HuH-7 (cell line): ENCODE measurements at regions not wholly inside any gene's neighbourhood (a gene's known extent, or its start where the extent isn't known, plus 50 kb on each side); places are given as distances from the start of the nearest gene placed in this dataset.
"Not testable (repeated sequence)": the region's sequence is repeated elsewhere in the genome, so short reads cannot be mapped to it uniquely, and the experiment has no call there.

ENCODE experiments used
- DNase-seq: peaks from one replicate; pipeline ENCODE4 v3.0.0; 2011; ENCODE audit warnings: low spot score

DNA sequence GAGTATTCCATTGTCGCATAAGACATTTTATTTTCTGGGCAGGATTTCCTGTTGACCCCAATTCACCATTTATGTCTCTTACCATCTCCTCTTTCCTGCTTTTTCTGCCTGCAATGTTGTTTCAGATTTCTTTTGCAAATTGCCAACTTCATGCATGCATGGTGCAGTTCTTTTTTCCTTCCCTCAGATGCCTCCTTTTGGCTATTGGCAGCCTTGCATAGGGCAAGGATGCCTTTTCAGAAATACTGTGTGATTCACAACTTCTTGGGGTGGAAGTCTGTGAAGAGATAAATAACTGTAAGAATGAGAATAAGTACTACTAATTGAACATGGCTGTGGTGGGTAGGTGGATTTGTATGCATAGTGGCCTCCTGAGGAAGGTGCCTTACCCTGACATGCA, 116.7 kb downstream of the SOX4 start:
- no peak for DNase-seq

DNA sequence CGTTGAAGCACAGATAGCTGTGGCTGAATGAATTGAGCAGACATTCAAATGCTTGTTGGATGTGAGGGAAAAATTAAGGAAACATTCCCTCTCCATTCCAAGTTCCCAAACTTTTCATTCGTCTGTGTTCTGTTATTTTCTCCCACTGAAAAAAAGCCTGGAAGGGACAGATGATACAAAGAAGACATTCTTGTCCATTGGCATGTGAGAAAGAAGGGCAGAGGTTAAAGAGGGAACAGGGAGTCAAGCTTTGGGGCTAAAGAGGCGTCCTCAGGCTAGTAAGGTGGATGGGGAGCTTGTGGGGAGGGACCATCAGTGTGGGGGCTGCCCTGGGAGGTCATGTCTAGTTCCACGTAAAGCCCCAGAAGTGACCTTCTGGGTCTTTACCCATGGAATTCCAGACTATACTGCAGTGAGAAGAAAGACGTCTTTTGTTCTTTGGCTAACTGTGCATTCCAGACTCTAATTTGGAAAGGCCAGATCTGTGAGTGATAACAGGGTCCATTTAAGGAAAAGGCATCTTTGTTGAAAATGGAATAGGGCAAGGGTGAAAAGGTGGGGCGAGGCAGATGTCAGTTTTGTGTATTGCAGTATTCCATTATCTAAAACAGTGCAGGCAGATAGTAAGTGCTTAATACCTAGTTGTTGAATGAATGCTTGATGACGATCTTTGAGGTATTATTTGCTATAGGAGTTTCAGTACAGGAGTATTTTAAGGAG, 117.5 kb downstream of the SOX4 start:
- peak; percentile 40 for DNase-seq

DNA sequence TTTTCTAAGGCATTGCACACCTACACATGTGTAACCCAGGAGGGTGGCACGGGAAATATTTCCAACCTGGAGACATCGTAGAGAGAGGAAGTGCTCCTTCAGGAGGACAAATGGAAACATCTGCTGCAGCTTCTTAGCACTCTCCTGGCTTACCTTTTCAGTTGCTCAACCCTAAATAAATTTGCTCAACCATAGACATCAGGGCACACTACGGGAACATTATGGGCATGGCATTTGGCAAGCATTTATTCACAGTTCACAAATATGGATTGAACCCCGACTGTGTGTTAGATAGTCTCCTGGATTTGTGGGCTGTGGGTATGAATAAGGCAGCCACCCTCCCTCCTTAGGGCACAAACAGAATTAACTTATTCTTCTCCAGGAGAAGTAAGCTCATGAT, 118.7 kb downstream of the SOX4 start:
- DNase-seq, result no peak

DNA sequence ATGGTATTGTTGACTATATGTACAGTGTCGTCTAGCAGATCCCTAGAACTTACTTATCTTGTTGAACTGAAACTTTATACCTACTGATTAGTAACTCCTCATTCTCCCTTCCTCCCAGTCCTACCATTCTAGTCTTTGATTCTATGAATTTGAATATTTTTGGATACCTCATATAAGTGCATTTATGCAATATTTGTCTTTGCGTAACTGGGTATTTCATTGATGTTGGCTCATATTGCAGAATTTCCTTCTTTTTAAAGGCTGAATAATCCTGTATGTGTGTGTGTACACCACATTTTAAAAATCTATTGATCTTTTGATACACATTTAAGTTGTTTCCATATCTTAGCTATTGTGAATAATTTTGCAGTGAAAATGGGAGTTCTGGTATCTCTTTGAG, 119.9 kb downstream of the SOX4 start:
- no peak for DNase-seq

DNA sequence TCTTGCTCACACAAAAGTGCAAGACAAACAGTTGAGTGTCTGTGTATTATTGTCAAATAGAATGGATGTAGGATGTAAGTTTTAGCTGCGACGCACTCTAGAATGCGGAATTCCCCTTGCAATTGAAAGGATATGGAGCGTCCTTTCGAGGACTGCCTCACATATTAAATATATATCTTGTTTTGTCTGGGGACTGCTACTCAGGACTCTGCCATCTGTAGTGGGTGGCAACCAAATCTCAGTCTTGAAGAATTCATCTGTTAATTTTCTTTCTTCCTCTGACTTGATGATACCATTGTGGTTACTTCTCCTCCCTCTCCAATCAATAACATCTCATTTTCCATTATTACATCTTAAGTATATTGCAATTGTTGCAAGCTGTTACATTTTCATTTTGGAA, 121.6 kb downstream of the SOX4 start:
- DNase-seq, result no peak

DNA sequence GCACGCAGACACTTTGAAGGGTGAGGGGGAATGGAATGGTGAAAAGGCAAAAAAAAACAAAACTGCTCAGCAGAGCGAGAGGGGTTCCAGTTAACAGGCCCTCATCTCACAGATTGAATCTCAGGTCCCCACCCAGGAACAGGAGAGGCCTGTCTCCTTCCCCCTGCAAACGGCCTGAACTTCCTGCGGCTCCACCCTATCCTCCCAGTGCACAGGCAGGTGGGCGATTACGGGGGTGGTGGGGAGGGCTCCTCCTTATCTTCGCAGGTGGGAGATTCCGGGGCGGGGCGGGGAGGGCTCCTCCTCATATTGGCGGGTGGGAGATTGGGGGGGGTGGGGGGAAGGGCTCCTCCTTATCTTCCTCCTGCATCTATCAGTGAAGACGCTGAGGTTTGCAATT, 129.0 kb downstream of the SOX4 start:
- DNase-seq, result no peak

DNA sequence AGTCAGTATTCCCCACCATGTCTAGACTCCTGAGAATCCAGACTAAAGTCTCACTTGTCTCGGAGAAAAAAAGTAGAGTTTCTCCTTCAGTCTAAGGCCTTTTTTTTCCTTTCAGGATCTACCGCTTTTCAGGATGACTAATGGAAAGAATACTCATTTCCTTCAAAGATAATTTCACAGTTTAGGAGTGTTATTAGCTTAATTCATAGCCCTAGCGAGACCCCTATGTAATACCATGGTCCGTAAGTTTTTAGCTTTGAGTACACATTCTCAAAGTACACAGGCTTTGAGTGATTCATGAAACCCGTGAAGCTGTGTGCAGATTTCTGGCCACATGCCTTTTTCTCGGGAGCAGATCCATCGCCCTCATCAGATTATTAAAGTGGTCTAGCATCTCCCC, 133.1 kb downstream of the SOX4 start:
- no peak for DNase-seq

DNA sequence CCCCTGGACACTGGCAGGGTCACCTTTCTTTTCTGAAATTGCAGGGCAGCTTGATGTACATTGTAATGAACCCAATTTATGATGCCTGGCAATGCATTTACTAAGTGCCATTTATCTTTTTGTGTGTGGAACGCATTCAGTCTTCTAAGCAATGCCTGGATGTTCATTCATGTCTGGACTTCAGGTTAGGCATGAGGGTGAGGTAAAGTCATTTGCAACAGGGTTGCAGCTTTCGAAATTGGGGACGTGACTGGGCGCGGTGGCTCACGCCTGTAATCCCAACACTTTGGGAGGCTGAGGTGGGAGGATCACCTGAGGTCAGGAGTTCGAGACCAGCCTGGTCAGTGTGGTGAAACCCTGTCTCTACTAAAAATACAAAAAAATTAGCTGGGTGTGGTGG, 134.6 kb downstream of the SOX4 start:
- DNase-seq, result no peak

DNA sequence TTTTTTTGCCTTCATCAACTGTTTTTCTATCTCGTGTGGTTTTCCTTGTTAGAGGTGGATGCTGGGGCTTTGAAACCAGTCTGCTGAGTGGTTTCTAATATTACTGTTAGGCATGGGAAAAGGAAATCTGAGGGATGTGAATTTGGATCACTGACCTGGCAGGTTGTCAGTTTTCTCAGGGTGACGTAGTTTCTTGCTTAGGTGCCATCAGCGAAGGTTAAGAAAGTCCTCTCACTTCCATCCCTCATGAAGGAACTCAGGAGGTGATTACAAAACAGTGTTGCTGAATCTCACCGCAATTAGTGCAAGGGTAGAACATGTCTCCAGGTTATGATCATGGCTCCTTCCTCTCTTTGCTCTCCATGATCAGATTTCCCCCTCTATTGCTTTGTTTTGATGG, 135.9 kb downstream of the SOX4 start:
- no peak for DNase-seq

DNA sequence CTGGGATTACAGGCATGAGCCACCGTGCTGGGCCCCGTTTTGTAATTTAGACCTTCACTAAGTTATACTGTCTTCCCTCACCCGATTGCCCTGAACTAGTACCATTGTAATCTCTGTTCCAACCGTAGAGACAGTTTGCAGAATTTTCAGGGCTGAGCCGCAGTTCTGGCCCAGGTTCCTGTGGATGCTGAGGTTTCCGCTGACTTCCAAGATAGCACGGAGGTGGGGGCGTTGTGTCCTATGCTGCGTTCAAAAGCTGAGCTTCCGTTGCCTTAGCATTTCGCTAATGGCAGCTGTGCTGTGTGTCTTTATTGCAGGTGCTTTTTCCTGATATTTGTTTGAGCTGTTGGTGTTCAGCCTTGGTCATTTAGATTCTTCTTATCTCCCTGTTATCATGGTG, 137.0 kb downstream of the SOX4 start:
- no peak for DNase-seq

DNA sequence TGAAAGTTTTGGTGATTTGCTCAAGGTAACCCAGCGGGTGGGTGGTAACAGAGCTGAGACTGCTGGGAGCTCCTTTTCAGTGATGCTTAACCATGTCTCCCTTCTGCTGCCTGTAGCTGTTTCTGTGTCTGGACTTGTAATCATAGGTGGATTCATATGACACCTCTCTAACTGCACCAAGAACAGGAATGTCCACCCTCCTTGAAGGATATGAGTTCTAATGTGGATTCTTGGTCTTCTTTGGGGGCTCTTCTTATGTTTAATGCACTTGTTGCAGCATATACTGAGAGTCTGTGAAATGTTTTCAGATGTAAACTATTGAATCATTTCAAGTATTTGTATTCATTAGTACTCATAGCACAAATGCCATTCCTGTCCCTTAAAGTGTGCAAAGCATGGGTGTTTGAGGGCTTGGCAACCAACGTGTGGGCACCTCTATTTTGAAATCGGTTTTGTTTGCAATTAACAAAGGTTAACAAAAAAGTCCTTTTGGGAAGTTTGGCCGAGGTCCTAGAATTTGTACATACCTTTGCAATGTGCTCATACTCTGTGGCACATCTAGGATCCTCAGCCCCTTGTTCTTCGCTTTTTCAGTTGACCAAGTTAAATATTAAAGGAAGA, 138.0 kb downstream of the SOX4 start:
- no peak for DNase-seq

DNA sequence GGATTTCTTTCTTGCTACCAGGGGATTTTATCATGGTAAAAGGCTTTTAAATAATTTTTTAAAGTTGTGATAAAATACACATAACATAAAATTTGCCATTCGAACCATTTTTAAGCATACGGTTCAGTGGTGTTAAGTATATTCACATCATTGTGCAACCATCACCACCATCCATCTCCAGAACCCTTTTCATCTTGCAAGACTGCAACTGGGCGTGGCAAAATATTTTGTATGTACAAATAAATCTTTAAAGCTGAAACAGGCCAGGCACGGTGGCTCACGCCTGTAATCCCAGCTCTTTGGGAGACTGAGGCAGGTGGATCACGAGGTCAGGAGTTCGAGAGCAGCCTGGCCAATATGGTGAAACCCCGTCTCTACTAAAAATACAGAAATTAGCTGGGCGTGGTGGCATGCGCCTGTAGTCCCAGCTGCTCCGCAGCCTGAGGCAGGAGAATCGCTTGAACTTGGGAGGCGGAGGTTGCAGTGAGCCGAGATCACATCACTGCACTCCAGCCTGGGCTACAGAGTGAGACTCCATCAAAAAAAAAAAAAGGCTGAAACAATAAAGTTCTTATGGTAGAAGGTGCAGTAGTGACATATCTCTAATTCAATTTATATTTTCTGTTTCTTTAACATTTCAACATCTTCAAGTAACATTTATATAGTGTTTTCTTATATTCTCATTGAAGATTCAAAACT, 138.6 kb downstream of the SOX4 start:
- not testable (repeated sequence) for DNase-seq

DNA sequence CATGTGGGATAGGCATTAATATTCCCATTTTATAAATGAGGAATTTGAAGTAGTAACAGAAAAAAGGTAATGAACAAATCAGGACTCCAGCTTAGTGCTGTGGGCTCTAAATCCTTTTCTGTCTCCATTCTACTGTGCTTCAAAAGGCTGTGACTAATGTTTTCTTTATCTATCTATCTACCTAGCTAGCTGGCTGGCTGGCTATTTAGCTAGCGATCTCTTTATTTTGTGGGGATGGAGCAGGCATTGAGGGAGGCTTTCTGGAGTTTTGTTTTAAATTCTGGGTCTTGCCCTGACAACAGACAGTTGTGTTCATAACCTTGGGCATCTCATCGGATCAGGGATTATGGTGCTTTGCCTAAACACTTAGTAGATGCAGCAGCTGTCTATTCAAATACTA, 139.2 kb downstream of the SOX4 start:
- no peak for DNase-seq

DNA sequence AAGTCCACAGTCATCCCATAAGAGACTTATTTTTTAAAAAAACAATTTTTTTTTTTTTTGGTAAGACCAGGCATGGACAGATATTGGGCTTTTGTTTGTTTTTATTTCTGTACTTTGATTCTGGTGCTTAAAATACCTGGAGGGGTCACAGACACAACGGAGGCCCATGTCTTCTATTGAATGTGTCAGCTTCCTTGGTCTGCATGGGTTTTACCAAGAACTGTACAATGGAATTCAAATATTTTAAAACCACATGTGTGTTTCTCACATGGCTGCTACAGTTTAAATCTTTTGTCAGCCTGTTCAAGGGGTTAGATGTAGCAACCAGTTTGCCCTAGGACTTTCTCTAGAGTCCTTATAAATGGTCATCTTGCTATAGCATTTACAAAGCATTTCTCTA, 139.8 kb downstream of the SOX4 start:
- no peak for DNase-seq

DNA sequence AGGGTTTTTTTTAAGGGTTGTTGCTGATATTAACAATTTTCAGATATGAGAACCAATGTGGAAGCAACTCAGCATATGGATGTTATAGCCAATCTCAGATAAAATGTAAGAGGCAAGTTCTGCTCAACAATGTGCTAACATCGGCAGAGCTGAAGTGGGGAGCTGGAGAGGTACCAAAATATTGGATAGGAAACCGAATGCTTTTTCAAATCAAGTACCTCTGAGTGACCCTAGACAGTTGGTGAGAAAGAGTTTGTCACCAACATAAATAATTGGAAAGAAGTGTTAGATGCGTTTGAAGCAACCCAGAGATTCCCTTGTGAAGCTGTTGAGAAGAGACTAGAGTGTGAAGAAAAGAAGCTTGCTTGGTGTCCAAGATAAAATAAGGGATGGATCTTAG, 140.7 kb downstream of the SOX4 start:
- DNase-seq, result no peak

DNA sequence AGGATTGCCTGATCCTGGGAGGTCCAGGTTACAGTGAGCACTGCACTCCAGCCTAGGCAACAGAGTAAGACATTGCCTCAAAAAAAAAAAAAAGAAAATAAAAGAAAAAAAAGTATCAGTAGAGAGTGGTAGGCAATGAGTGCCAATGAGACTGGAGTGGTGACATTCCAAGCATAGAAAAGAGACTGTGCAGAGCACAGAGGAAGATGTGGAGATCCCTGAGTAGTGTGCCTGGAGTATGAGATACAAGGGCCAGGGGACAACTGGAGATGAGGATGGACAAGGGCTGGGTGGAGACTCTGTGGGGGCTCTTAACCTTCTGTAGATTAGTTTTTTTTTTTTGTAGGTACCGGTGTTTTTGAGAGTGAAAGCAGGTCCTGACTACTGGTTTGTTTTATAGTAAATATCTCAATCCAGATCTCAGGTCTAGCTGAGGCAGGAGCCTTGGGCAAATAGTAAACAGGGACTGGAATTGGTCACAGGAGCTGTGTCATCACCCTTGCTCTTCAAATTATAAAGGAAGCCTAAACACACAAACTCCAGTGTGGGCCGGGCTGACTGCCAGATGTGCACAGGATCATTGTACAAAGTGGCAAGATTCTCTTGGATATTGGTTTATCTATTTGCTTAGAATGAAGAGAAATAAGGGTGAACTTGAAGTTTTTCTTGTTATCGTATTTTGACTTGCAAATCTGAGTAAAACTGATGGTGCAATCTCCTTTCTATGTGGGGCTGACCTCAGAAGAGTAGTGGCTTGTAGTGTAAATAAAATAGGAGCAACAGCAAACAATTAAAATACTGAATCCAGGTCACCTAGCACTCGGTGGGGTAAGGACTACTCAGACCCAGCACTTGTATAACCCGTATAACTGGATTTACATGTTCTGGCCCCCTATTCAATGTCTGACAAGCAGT, 144.9 kb downstream of the SOX4 start:
- no peak for DNase-seq

DNA sequence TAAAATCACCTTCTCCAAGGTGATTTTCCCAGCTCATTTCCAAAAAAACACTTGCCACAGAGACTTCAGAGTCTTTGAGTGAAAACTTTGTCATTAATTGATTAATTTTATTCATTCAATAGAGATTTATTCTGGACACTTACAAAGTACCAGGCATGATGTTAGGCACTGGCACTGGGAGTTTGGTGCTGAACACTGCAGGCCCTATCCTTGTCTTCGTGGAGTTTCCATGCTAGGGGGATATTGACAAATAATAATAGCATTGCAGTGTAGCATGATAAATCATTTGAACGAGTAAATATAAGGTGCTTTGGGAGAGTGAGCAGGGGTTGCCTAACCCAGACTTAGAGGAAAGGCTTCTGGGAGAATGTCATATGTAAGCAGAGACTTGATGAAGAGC, 145.7 kb downstream of the SOX4 start:
- DNase-seq, result no peak

DNA sequence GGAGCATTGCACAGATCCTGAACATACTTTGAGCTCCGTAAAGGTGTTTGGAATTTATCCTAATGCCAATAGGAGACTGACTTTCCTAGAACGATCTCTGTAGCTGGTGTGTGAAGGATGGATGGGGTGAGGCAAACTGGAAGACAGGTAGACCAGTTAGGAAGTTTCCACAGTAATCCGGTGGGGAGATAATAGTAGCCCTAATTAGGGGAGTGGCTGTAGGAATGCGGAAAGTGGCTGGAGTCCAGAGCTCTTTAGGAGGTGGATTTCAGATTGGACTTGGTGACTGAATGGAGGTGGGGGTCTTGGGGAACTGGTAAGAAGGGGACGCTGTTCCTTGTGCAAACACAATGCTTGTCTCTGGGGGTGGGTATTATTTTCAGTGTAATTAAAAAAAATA, 146.3 kb downstream of the SOX4 start:
- no peak for DNase-seq

DNA sequence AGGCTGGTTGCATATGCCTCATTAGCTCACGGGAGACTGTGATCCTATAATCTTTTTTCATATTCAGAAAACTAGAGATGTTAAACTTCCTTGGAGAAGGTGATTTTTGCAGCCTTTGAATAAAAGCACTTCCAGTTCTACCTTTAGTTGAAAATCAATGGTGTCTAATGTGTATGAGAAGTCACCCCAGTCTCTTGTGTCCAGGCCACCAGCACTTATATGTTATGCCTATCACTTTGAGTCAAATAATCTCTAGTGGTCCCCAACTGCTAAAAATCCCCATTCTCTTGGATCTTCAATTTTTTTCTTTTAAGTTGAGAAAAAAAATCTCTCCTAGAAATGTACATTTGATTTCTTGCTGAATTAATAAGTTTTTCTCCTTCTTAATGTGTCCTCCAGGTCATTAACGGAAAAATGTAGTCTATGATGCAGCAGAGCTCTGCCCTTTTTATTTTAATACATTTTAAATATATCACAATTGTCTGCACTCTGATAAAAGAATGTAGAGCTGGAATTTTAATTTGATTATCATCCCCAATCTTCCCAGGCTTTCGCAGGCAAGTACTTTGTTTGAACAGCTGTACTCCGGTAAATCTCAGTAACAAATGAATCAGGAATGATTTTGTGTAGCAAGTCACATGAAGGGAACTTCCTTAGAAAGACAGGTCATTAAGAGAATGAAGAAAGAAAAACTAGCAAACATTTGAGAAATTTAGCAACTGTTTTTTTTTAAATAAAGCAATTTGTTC, 147.0 kb downstream of the SOX4 start:
- no peak for DNase-seq

DNA sequence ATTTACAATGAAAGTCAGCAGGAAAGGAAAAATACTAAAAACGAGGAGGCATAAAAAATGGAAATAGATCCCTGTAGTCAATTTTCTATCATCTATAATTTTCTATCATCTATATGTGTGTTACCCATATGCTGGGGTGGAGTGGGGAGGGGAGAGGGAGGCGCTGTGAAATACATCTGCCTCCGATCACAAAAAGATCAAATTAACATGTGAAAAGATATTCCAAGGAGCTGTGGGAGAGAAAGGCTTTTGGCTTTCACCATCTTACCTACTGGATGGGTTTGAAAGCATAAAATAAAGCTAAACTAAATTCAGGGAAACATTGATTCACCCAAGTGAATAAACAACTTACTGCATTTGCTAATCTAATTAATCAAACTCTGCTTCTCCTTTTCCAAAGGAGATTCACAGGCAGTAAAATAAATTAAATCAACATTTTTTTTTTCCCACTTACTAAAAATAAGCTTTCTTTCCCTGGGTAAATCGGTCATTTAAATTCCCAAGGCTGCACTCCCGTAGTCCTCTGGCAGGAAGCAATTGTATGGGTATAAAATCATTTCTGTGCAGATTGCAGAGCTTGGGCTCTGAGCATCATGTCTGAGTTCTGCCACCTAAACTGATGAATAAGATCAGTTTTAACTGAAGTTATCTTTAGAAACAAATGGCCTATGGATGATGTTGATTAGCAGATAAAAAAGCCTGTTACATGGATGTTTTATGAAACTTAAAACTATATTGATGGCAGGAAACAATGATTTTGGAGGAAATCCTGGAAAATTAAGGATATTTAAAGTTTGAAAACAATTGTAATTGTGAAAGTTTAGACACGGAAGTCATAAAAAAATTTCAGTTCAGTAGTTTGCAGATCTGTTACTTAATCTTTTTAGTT, 147.9 kb downstream of the SOX4 start:
- no peak for DNase-seq

DNA sequence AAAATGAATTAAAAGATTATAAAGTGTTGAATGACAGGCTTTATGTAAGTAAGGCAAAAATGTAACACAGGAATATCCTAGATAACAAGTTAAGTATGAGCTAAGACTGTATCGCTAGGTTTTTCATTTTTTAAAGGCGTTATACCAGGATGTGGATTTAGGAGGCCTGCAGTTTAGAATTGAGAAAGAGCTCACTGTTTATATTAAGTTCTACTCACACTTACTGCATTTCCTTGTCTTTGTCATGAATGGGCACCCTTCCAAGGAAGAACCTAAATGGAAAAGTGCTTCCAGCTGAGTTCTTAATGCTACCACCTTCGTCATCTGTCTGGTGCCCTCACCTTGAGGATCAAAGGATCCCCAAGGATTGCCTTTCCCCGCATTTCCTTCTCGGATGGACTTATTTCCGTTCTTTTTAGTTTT, 148.7 kb downstream of the SOX4 start:
- no peak for DNase-seq
